Daoy (cell line): ENCODE measurements at regions not wholly inside any gene's neighbourhood (a gene's known extent, or its start where the extent isn't known, plus 50 kb on each side); places are given as distances from the start of the nearest gene placed in this dataset.
"Not testable (repeated sequence)": the region's sequence is repeated elsewhere in the genome, so short reads cannot be mapped to it uniquely, and the experiment has no call there.

Experiments used
- DNase-seq: peaks from one replicate; pipeline ENCODE4 v3.0.0-alpha.2; 2015; ENCODE audit warnings: low read depth

- DNase-seq: peak; percentile 85
These were observed 227.3 kb downstream of the KTN1 start for GRCh38 chr14:55807053-55807880.

GRCh38 chr14:55807881-55808379 is 227.9 kb downstream of the KTN1 start:
- no peak for DNase-seq

GRCh38 chr14:55813630-55814029 is 233.6 kb downstream of the KTN1 start:
- no peak for DNase-seq

GRCh38 chr14:55814064-55814463 is 234.1 kb downstream of the KTN1 start:
- DNase-seq: peak; percentile 24

GRCh38 chr14:55814873-55815272 is 234.9 kb downstream of the KTN1 start:
- peak; percentile 14 for DNase-seq

GRCh38 chr14:55816225-55816624 is 236.2 kb downstream of the KTN1 start:
- no peak for DNase-seq

- DNase-seq: no peak
These were observed 239.8 kb downstream of the KTN1 start for GRCh38 chr14:55819610-55820304.

GRCh38 chr14:55822906-55823305 is 242.9 kb downstream of the KTN1 start:
- no peak for DNase-seq

GRCh38 chr14:55832122-55832911 is 252.3 kb downstream of the KTN1 start:
- DNase-seq: peak; percentile 11

- no peak for DNase-seq
These were observed 253.0 kb downstream of the KTN1 start for GRCh38 chr14:55832974-55833373.

- DNase-seq: no peak
These were observed 254.4 kb downstream of the KTN1 start for GRCh38 chr14:55834390-55834789.

GRCh38 chr14:55835985-55836384 is 256.0 kb downstream of the KTN1 start:
- no peak for DNase-seq

GRCh38 chr14:55837467-55837866 is 257.5 kb downstream of the KTN1 start:
- DNase-seq: no peak

GRCh38 chr14:55838529-55839052 is 258.6 kb downstream of the KTN1 start:
- no peak for DNase-seq

GRCh38 chr14:55839301-55839947 is 259.4 kb downstream of the KTN1 start:
- DNase-seq: not testable (repeated sequence)

GRCh38 chr14:55840821-55841220 is 260.8 kb downstream of the KTN1 start:
- DNase-seq: no peak

GRCh38 chr14:55841625-55842024 is 261.6 kb downstream of the KTN1 start:
- DNase-seq: no peak

- DNase-seq: no peak
These were observed 263.9 kb downstream of the KTN1 start for GRCh38 chr14:55843718-55844403.

- DNase-seq: no peak
These were observed 266.2 kb downstream of the KTN1 start for GRCh38 chr14:55845963-55846825.
